ENCODE measurements at regions not wholly inside any gene's neighbourhood (a gene's known extent, or its start where the extent isn't known, plus 50 kb on each side); places are given as distances from the start of the nearest gene placed in this dataset.
"Not testable (repeated sequence)": the region's sequence is repeated elsewhere in the genome, so short reads cannot be mapped to it uniquely, and the experiment has no call there.

DNA sequence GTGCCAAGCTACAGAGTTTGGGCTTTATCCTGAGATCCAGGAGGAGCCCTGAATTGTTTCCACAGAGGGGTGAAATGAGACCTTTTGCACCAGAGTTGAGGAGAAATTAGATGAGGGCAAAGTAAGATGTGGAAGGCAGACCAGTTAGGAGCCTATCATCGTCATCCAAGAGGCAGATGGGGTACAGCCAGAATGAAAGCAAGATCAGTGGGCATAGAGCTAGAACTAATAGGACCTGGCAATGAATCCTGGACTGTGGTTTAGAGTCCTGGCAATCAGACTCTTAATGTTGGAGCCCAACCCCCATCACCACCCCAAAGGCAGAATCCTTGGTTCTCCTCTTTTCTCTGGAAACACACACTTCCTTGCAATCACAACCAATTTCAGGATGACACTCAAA is 166.6 kb upstream of the HMGA2 start:
- DNase-seq, result no peak

DNA sequence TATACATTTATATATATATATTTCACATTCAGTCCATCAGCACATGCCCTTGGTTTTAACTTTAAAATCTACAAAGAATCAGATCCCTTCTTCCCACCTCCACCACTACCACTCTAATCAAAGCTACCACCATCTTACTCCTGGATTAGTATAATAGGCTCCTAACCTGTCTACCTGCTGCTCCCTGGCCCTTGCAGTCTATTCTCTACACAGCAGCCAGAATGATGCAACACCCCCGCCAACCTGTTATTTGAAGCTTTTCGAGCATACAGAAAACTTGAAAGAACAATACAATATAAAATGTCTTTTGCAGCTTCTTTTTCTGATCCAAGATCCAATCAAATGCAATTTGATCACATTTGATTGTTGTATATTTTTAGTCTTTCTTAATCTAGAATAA is 165.9 kb upstream of the HMGA2 start:
- no peak for DNase-seq

DNA sequence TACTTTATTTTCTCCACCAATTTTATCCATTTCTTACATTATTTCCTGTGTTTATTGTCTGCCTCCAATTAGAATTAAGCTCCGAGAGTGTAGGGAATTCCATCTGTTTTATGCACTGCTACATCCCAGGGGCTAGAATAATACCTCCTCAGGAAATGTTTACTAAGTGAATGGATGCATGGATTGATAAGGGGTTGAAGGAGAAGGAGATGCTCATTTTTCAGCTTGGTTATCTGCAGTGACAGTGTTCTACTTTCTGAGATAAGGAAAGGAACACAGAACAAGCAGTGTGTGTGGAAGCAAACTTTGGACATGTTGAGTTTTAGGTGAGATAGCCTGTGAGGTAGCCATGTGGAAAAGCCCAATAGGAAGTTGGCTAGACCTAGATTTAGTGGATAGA is 164.6 kb upstream of the HMGA2 start:
- no peak for DNase-seq

DNA sequence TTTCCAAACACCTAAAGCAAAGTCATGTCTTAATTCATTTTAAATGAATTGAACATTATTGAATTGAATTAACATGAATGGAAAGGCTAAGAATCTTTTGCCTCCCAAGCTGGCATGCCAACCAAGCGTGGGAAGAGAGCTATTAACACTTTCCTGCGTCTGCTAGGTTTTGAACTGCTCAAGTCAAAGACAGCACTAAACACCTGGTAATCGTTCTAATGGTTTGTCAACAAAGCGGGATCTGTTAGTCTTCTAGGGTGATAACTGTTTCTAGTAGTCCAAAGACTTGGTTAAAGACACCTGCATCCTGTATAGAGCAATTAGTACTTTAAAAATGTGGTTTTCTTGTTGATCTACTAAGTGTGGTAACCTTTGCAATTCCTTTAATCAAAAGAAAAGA is 164.2 kb upstream of the HMGA2 start:
- DNase-seq, result no peak

DNA sequence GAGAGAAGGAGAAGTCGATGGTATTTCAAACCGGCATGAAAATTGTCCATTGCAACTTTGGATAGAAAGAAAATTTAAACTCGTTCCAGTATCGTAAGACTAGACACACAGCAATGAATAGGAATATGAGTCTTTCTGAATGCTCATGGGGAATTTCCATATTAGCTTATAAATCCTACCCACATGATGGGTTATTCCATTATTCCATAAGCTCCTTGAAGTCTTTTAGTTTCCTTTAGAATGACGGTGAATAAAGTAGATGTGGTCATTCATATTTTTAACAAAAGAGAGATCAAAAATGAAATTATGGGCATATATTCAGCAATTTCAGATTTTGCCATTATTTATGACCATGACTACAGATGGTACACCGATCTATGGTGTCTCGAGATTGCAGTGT is 163.4 kb upstream of the HMGA2 start:
- no peak for DNase-seq

DNA sequence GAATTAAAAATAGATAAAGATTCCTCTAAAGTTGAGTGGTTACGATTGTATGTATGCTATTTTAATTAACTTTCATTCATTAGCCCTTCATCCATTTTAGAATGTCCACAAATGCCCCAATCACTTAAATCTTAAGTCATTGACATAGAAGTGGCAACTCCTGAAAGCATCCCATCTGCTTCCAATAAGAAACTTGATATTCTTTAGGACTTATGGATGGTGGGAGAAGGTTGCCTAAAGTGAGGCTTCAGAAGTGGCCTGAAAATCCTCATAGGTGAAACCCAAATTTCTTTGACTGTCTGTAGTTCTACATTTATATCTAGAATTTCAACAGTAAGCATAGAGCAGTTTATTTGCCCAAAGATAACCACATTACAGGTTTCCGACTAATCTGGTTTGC is 161.7 kb upstream of the HMGA2 start:
- DNase-seq, result no peak

DNA sequence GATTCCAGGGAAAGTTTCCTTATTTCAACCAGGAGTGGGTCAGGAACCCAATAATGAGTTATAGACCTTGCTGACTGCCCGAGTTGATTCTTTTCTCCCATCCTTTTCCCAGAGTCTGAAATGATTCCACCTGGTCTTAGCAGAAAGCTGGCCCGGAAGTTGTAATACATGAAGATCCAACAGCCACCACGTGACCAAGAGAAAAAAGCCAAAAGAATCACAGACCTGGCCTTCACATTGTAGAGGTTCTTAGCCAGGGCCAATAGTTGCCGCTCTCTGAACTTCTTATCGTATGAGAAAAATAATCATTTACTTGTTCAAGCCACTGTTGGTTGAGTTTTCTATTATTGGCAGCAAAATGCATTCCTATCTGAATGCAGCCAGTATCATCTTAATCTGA is 161.2 kb upstream of the HMGA2 start:
- no peak for DNase-seq

DNA sequence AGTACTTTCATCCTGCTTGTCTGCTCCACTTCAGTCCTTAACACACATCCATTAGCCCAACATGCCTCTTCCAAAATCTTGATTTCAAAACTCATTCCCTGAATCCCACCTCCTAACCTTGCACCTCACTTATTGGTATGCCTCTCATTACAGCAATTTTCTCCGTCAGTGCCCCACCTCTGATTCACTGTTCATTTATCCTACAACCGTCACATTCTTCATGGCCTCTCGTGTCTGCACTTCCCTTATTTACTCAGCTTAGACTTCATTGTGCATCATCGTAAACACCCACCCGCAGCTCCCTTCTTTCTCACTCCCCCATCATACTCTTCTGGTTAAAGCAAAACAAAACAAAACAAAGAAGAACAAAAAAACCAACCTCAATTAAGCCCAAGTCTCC is 160.6 kb upstream of the HMGA2 start:
- no peak for DNase-seq

DNA sequence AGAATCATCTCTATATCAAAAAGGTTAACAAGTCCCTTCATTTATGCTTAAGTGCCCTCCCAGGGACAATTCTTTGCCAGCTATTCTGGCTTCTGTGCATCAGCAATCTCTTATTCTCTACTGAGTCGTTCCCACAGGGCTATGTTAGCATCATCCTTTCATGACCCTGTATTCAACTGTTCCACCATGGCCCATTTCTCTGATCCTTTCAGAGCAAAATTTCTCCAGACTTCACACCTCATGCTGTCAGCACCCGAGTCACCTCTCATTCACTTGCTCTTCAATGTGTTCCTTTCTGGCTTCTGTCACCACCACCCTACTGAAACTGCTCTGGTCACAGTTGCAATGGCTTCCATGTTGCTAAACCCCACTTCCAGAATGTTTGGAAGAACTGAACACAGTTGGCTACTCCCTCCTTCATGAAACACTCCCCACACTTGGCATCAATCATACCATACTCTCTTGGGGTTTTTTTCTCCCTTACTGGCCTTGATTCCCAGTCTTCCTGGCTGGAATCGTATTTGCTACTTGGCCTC is 159.5 kb upstream of the HMGA2 start:
- no peak for DNase-seq

DNA sequence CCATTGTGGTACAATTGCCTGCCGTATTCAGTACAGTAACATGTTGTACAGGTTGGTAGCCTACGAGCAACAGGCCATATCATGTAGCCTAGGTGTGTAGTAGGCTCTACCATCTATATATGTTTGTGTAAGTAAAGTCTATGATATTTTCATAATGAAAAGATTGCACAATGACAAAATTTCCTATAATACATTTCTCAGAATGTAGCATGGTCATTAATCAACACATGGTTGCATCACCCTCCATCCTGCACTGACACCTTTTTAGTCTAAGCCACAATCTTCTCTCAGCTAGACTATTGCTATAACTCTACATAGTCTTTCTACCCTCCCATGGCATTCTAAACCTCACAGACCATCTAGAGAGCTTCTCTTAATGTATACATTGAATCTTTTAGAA is 158.5 kb upstream of the HMGA2 start:
- DNase-seq, result no peak

DNA sequence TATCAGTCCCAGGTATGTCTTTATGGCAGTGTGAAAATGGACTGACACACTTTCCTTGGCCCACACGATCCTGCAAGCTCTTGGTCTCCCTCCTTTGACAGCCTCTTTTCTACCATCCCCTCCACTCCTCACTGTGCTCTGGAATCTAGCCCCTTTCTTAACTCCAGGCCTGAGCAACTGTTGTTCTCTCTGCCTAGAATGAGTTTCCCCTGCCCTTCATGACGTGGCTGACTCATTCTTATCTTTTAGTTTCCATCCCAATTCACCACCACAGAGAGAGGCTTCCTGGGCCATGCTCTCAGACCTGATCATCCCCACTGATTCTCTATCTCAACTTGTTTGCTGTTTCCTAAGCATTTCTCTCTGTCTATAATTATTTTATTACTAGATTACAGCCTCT is 157.4 kb upstream of the HMGA2 start:
- DNase-seq, result no peak

DNA sequence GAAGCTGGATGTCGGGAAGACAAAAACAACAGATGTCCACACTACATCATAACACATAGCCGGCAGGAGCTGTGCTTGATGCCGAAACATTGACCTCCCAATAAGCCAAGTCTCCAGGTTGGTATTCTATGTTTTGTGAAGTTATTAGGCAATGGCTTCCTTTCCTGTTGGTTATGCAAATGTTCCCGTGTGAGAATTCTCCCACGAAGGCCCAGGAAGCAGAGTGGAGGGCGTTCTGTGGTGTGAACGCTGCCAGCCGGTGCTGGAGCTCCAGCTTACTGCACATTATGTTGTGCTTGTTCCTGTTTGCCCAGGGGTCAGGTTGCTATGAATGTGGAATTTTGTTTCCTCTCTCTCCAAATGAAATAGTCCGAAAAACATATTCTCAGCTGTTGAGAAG is 156.4 kb upstream of the HMGA2 start:
- DNase-seq, result no peak

DNA sequence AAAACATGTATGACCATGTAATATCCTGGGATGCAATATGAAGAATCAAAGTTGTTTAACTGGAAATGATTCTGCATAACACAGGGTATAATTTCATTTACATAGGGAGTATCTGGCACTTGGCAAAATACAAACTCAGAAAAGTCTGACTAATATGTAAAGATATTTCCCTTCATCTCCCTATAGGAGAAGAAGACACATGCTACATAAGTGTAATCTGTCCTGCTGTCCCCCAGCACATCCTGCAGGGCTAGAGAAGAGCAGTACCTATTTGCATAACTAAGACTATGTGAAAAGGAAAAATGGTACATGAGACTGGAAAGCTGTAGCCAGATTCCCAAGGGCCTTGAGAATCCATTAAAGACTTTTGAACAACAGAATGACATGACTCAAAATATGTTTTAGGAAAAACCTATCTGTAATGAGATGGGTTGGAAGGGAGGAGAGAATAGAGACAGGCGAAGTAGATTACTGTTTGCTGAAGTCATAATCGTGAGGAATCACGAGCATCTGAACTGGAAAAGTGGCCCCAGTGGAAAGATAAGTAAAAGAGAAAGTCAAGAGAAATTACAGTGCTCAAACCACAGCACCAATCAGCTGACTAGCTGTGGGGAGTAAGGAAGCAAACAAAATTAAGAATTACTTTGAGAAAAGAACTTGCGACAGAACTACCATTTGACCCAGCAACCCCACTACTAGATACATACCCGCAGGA is 155.1 kb upstream of the HMGA2 start:
- DNase-seq, result no peak

DNA sequence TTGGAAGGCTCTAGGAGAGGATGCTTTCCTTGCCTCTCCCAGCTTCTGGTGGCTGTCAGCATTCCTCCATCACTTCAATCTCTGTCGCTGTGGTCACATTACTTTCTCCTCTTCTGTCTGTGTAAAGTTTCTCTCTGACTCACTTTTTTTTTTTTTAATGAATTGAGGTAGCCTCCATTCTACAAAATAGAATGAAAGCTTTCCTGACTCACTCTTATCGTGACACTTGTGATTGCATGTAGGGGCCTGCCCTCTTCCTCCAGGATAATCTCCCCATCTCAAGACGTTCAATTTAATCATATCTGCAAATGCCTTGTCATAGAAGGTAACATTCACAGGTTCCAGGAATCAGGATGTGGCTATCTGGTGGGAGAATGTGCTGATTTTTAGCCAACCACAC is 153.5 kb upstream of the HMGA2 start:
- DNase-seq, result no peak

DNA sequence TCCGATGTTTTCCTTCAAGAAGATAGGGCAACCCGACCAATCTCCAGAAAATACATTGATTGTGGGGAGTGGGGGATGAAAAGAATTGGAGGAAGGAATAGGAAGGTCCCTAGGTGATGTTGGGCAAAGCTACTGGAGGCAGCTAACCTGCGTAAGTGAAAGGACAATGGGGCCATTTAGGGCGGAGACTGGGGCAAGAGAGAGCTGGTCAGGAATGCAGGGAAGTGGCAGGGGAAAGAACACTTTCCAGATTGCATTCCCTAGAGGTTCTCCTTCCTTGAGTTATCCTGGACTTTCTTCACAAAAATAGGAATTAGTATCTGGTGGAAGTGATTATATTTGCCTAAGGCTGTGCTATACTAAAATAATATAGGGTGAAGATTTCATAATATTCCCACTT is 151.8 kb upstream of the HMGA2 start:
- no peak for DNase-seq

DNA sequence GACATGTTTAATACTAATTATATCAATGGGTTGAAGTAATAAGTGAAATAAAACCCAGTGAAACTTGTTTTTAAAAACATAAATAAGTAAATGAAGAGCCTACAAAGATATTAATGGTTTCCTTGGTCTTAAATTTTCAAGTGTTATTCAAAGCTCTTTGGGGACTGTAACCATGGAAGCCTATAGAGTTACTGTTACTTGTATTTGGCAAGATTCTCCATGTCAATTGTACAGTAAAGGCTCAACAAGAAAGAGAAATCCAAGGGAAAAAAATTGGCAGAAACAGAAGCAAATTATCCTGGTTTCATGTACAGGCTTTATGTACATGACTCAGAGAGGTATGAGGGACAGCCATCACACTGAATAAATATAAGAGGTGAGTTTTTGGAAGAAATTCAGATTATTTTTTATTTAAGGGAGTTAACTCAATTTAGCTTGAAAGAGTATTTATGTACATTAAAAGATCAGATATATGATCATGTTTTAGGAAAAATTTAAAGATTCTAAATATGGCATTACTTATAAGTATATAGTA is 151.1 kb upstream of the HMGA2 start:
- DNase-seq, result no peak

DNA sequence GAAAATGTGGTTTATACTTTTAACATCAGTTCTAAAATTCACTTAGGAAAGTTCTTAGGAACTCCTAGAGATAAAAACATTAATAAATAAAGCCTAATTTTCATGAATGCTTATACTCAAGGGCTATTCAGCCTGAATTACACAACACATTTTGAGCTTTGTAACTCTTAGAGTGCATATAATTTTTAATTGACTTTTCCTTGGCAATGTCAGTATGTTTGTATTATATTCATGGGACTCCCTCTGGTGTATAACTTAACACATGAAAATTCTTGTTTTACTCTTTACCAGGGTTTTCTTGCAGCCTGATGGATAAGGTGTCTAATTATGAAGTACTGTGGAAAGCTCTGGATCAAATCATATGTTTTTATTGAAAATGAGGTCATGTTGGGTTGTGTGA is 150.6 kb upstream of the HMGA2 start:
- DNase-seq, result no peak

DNA sequence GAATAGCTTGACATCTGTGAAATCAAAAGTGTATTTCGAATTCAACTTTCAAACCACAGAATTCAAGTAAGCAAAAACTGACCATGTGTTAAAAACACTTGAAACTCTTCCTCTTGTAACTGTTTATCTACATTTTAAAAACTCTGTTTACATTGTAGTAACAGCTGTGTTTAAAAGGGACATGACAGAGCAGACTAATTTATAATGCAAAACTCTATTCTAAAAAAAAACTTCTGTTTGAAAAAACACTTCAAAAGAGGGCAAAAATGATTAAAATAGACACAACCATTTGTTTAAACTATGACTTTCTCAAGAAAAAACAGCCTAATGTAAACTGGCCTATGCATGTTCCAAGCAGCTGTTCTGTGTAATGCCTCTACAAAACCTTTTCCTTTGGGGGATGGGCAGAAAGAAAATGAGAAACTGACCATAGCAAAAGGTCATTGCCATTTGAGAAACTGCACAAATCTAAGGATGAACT is 149.1 kb upstream of the HMGA2 start:
- no peak for DNase-seq

DNA sequence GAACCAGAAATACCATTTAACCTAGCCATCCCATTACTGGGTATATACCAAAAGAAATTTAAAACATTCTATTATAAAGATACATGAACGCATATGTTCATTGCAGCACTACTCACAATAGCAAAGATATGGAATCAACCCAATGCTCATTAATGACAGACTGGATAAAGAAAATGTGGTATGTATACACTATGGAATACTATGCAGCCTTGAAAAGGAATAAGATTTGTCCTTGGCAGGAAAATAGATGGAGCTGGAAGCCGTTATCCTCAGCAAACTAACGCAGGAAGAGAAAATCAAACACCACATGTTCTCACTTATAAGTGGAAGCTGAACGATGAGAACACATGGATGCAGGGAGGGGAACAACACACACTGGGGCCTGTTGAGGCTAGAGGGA is 146.1 kb upstream of the HMGA2 start:
- DNase-seq, result not testable (repeated sequence)

DNA sequence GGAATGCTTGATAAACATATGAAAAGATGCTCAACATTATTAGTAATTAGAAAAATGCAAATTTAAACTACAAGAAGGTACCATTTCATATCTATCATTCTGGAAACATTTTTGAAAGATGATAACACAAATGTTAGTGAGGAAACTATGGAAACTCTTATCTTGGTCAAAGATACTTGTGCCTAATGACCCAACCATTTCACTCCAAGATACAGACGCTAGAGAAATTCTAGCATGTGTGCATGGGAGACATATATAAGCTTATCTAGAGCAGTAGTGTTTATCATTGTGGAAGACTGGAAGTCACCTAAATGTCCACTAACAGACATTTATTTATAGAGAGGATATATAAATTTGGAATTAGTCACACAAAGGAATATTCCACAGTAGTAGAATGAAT is 143.1 kb upstream of the HMGA2 start:
- no peak for DNase-seq

DNA sequence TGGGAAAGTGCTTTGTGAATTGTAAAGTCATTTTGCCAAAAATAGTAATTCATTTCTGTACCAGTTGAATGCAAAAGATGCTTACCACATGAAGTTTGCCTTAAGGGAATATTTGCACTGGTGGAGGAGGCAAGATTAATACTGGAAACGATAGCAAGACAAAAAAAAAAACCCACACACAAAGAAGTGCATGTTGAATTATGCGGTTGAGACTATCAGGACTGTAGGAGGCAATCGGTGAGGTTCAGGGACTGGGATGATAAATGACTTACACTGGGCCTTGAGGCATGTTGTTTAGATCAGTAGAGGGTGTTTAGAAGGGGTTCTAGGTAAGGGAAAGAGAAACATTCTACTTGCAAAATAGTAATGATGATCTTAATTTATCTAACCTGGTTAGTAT is 142.2 kb upstream of the HMGA2 start:
- no peak for DNase-seq

DNA sequence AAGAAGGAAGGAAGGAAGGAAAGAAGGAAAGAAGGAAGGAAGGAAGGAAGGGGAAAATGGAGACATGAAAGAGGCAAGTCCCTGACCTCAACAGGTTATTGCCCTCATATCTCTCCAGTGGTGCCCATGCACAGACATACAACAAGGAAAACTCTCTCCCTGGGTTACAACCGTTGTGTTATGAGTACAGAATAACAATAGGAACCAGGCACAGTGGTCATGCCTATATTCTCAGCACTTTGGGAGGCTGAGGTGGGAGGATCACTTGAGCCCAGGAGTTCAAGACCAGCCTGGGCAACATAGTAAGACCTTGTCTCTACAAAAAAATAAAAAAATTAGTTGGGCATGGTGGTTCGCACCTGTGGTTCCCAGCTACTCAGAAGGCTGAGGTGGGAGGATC is 139.4 kb upstream of the HMGA2 start:
- DNase-seq, result no peak

DNA sequence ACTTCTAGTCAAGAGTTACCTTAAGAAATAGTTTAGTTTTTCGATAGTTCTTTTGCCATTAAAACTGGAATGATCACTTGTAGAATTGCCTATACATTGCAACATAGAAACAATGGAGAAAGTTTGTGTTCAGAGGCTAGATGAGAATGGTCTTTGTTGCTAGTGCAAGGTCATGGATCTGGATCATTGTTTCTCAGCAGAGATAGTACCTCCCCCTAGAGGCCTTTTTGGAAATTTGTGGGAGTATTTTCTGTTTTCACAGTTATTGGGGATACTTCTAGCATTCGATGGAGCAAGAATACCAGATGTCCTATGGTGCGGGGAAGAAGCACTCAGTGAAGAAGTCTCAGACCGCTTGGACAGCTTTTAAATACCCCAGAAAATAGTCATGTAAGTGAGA is 138.8 kb upstream of the HMGA2 start:
- DNase-seq, result no peak

DNA sequence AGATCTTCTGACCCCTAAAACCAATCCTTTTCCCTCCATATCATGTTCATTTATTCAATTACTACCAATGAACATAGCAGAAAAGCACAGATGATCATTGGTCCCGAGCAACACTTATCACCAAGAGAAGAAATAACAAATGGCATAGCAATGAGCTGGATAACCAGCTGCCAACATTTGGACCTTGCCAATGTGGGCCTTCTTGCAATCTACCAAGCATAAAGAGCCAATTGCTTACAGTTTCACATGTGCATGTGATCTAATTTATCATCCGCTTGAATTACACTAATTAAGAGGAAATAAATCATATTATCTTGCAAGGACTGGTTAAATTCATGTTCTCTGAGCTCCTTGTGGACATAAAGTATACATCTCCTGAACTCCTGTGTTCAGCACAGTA is 134.8 kb upstream of the HMGA2 start:
- no peak for DNase-seq

DNA sequence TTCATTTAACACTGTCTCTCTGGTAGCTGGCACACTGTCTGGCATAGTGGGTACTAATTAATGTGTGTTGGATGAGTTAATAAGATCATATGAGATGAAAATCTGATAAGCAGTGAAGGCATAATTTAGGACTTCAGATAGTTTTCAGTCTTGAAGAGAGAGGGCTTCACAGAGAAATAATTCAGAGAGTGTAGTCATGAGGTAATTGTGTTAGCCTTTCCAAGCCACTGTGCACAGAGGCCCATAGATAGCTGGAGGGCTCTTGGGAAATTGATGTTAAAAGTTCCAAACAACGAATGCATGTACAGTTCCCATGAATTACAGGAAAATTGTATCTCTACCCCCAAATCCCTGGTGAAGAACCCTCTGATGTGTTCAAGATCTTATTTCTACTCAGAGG is 133.8 kb upstream of the HMGA2 start:
- no peak for DNase-seq

Data from NCI-H2171 (cell line).